ENCODE measurements at regions not wholly inside any gene's neighbourhood (a gene's known extent, or its start where the extent isn't known, plus 50 kb on each side); places are given as distances from the start of the nearest gene placed in this dataset.

GRCh38 chr7:157482517-157483087, 145.8 kb downstream of the DNAJB6 start:
- no peak for DNase-seq

- no peak for DNase-seq
These were observed 146.7 kb downstream of the DNAJB6 start for GRCh38 chr7:157483515-157483914.

DNA sequence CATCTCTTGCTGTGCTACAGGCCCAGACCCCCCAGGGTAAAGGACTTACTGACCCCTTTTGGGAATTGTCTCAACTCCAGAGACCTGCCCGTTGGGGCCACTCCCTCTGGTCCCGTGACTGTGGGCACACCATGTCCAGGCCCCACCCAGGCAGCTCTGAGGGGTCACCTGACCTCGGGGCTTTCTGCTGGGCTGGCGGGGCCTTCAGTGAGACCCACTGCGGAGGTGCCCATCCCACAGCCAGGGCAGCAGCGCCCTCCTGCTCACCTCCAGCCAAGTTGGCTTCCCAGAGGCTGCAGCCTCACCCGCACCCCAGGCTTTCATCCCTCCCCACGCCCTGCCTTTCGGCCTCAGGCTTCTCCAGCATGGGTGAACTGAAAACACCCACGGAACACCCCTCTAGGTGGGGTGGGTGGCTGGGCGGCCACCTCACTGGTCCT, 147.2 kb downstream of the DNAJB6 start:
- no peak for DNase-seq

DNA sequence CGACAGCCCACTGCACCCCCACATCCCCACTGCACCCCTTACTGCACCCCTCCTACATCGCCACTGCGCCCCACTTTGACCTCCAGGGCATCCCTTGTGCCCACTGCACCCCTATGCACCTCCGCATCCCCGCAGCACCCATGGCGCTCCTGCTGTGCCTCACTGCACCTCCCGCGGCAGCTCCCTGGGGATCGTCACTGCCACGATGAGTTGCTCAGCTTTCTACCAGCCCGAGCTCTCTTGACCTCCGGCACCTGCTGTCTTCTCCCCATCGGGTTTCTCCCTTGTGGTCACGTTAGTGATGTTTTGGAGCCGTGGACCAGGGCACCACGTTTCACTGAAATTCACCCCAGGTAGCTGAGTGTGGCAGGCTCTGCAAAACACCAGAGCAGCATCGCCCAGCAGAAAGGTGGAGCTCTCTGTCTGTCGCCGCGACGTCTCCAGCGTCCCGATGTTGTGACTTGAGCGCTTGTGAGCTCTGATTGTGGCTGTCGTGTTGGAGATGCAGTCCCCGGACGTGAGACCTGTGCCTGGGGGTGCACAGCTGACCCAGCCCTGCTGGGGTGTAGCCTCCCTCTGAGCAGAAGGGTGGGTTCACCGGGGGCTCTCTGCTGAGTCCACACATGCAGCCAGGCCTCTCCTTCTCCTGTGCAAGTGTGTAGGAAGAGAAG, 147.7 kb downstream of the DNAJB6 start:
- DNase-seq = no peak

DNA sequence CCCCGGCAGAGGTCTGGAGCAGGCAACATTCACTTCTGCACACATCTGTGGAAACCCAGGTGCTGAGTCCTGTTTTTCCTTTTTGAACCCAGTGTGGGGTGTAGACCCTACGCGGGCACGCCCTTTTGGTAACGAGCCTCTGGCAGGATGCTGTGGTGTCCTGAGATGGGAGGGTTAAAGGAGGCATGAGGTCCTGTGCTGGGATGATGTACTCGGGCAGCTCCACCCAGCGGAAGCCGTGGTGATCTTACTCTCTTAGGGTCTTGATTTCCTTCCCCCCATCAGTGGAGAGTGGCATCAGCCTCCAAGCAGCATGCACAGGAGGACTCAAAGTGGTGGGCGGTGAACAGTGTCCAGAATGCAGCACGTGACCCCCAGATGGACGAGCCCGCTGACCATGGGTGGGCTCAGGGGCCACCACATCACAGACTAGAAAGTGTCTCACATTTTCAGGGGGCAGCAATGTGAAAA, 148.6 kb downstream of the DNAJB6 start:
- DNase-seq = no peak

DNA sequence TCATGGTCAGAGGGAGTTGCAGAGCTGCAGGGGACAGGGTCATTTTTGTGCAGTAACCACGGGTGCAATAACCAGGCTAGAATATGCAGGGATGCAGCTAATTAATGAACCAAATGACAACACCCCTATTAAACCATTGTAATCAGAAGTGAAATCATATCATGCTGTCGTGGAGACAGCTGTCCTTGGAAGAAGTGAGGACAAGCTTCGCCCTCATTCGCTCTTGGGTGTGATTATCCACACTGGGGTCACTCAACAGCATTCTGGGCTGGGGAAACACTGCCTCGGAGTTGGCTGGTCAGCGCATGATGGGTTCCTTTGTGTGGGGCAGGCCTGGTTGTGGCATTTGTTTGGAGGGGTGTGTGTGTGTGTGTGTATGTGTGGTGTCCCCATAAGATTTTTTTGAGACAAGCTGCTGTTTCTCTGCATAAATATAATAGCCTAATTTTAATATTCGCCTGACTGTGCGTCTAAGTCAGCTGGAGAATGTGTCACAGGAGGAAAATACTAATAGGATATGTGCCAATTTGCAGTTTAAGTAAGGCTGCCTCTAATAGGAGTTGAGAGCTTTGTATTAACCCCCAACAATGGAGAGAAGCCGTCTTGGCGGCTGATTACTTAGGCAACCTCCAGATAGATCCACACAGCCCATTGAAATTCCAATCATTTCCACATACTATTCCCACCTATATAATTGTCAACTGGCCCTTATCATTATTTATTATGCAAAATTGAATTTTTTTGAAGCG, 149.4 kb downstream of the DNAJB6 start:
- no peak for DNase-seq

- no peak for DNase-seq
These were observed 150.4 kb downstream of the DNAJB6 start for GRCh38 chr7:157487046-157487770.

DNA sequence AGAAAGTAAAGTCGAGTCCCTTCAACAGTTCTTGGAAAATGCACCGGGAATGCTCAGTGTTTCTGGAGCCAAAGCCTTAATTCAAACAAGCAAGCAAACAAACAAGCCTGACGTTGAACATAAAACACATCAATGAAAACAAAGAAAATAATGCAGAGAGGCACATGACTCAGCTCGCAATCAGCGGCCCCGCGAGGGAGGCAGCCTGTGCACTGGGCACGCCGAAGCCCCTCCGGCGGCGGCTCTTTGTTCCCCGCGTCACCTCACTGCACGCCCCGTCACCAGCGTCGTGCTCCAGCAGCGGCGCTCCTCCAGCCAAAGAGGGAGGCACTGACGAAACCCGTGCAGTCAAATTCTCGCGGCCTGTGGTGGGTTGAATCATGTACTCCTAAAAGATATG, 151.5 kb downstream of the DNAJB6 start:
- no peak for DNase-seq

DNA sequence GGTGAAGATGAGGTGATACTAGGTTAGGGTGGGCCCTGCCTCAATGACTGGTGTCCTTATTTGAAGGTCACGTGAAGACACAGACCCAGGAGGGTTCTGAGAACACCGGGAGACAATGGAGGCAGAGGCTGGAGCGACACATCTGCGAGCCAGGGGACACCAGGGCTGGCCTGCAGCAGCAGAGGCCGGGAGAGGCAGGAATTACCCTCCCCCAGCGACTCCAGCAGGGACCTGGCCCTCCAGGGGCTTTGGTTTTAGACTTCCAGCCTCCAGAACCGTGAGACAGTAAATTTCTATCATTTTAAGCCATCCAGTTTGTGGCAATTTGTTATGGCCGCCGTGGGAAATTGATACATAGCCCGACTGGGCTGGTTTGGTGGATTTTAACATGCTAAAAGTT, 152.2 kb downstream of the DNAJB6 start:
- no peak for DNase-seq

Data from NCI-H1048 (cell line).